NT2/D1 (cell line): ENCODE measurements at regions not wholly inside any gene's neighbourhood (a gene's known extent, or its start where the extent isn't known, plus 50 kb on each side); places are given as distances from the start of the nearest gene placed in this dataset.

Experiments used
- SUZ12 ChIP-seq: IDR thresholded peaks from 2 replicates; pipeline ENCODE4 v1.6.1; 2011; ENCODE audit not compliant: insufficient read length, insufficient read depth; ENCODE audit errors: extremely low read depth
- YY1 ChIP-seq: IDR thresholded peaks from 2 replicates; pipeline ENCODE4 v1.6.1; 2011; ENCODE audit not compliant: insufficient read length, insufficient read depth
- ZNF274 ChIP-seq: IDR thresholded peaks from 2 replicates; pipeline ENCODE4 v1.6.1; 2011; ENCODE audit warnings: mild to moderate bottlenecking, low read depth, low read length

- TF ChIP-seq ZNF274 (no peak), YY1 (no peak), SUZ12 (no peak)
Measured at GRCh38 chr1:193932979-193933378, 746.6 kb upstream of the B3GALT2 start.
